Skin of body (tissue), 1 donor: ENCODE measurements at regions not wholly inside any gene's neighbourhood (a gene's known extent, or its start where the extent isn't known, plus 50 kb on each side); places are given as distances from the start of the nearest gene placed in this dataset.

Experiments
- DNase-seq: peaks from one replicate; lab custom pipeline; 2025; lab: John Stamatoyannopoulos, UW

GRCh38 chr16:85357924-85358505 lies 245.7 kb upstream of the CIBAR2 start:
- DNase-seq = no peak

- no peak for DNase-seq
Measured at GRCh38 chr16:85358704-85359146, 246.5 kb upstream of the CIBAR2 start.

GRCh38 chr16:85359147-85359822 lies 247.0 kb upstream of the CIBAR2 start:
- no peak for DNase-seq

GRCh38 chr16:85360323-85361277 lies 248.3 kb upstream of the CIBAR2 start:
- no peak for DNase-seq

GRCh38 chr16:85361441-85362118 lies 249.3 kb upstream of the CIBAR2 start:
- DNase-seq = no peak

- DNase-seq = no peak
Measured at GRCh38 chr16:85362443-85362842, 250.2 kb upstream of the CIBAR2 start.

GRCh38 chr16:85363427-85363826 lies 249.7 kb upstream of the GSE1 start:
- no peak for DNase-seq

- no peak for DNase-seq
Measured at GRCh38 chr16:85363881-85364280, 249.2 kb upstream of the GSE1 start.

- no peak for DNase-seq
Measured at GRCh38 chr16:85364323-85365040, 248.6 kb upstream of the GSE1 start.

- DNase-seq = no peak
Measured at GRCh38 chr16:85365120-85365519, 248.0 kb upstream of the GSE1 start.

- DNase-seq = no peak
Measured at GRCh38 chr16:85366031-85366763, 246.9 kb upstream of the GSE1 start.

- no peak for DNase-seq
Measured at GRCh38 chr16:85367485-85367884, 245.6 kb upstream of the GSE1 start.

GRCh38 chr16:85369060-85369459 lies 244.1 kb upstream of the GSE1 start:
- no peak for DNase-seq

- no peak for DNase-seq
Measured at GRCh38 chr16:85369741-85370528, 243.2 kb upstream of the GSE1 start.

GRCh38 chr16:85370543-85370880 lies 242.6 kb upstream of the GSE1 start:
- DNase-seq = no peak

- no peak for DNase-seq
Measured at GRCh38 chr16:85370881-85371651, 242.1 kb upstream of the GSE1 start.

- no peak for DNase-seq
Measured at GRCh38 chr16:85371948-85372347, 241.2 kb upstream of the GSE1 start.

GRCh38 chr16:85372627-85373372 lies 240.3 kb upstream of the GSE1 start:
- DNase-seq = no peak
